ENCODE measurements at regions not wholly inside any gene's neighbourhood (a gene's known extent, or its start where the extent isn't known, plus 50 kb on each side); places are given as distances from the start of the nearest gene placed in this dataset.
"Not testable (repeated sequence)": the region's sequence is repeated elsewhere in the genome, so short reads cannot be mapped to it uniquely, and the experiment has no call there.

DNA sequence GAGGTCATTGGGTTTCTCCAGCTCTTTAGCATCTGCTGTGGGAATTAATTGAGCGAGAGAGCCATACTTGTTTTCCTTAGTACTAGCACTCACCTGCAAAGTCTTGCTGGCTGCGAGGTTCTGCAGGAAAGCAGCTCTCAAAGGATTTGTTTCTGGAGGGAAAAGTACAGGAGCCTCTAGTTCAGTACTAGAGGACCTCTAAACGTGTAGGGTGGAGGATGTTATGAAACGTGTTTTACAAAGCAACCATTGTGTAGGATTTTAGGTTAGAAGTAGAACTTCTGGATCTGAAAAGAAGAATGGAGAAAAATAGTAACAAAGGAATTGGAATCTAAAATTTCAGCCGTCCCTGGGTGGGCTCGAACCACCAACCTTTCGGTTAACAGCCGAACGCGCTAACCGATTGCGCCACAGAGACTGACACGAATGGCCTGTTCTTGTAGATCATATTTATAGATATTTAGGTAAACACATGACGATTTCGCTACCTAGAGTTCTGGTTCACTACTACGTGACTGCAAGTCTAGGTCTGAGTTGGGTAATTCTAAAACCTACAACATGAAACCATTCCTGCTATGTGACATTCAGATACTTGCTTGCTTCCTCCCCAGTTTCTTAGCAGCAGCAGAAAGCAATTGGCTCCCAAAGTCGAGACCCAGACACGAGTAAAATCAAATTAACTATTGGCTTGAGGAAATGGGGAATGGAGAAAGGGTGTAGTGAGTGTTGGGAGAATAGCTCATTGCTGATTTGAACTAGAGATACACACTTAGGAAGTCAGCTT, 60.2 kb upstream of the CFAP126 start:
- no peaks in the 10 kb centered on the region for H3K4me1 ChIP-seq (ENCODE audit: control insufficient read depth, insufficient read depth, low read length)
- H3K27me3 ChIP-seq (ENCODE audit: control insufficient read depth, insufficient read depth, low read length): peaks cover 5% of the 10 kb centered on the region
- no peak overlapping the region for H3K9ac ChIP-seq (ENCODE audit: low read length)
- H3K36me3 ChIP-seq (ENCODE audit: control insufficient read depth, insufficient read depth, low read length): no peaks in the 10 kb centered on the region
- no peak overlapping the region for H3K4me3 ChIP-seq (ENCODE audit: low read length)
- no peak overlapping the region for H3K27ac ChIP-seq (ENCODE audit: low read depth, low read length)

DNA sequence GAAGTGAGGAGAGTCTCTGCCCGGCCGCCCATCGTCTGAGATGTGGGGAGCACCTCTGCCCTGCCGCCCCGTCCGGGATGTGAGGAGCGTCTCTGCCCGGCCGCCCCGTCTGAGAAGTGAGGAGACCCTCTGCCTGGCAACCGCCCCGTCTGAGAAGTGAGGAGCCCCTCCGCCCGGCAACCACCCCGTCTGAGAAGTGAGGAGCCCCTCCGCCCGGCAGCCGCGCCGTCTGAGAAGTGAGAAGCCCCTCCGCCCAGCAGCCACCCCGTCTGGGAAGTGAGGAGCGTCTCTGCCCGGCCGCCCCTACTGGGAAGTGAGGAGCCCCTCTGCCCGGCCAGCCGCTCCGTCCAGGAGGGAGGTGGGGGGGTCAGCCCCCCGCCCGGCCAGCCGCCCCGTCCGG, 55.2 kb upstream of the CFAP126 start:
- not testable (repeated sequence) for H3K27ac ChIP-seq (ENCODE audit: low read depth, low read length); H3K27me3 ChIP-seq (ENCODE audit: control insufficient read depth, insufficient read depth, low read length); H3K36me3 ChIP-seq (ENCODE audit: control insufficient read depth, insufficient read depth, low read length); H3K4me1 ChIP-seq (ENCODE audit: control insufficient read depth, insufficient read depth, low read length); H3K4me3 ChIP-seq (ENCODE audit: low read length); H3K9ac ChIP-seq (ENCODE audit: low read length)

DNA sequence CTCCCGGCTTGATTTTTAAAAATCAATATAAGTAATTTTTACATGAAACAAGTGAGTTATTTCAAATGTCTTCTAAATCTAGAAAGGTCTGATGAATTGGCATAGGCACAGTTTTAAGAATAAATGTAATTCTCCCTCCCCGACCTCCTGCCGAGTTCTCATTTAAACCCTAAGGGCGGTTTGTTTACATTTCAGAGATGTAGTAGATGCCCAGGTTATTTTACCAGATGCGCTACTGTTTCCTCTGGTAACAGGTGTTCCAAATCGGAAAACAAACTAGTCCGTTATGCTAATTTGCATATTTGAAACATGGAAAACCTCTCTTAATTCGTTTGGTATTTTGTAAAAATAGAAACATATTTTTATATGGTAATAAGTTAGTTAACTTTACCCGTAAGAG, 53.8 kb upstream of the CFAP126 start:
- Histone ChIP-seq H3K9ac (ENCODE audit: low read length) (no peak overlapping the region), H3K36me3 (ENCODE audit: control insufficient read depth, insufficient read depth, low read length) (no peaks in the 10 kb centered on the region), H3K4me1 (ENCODE audit: control insufficient read depth, insufficient read depth, low read length) (no peaks in the 10 kb centered on the region), H3K27me3 (ENCODE audit: control insufficient read depth, insufficient read depth, low read length) (no peaks in the 10 kb centered on the region), H3K27ac (ENCODE audit: low read depth, low read length) (no peak overlapping the region), H3K4me3 (ENCODE audit: low read length) (no peak overlapping the region)

DNA sequence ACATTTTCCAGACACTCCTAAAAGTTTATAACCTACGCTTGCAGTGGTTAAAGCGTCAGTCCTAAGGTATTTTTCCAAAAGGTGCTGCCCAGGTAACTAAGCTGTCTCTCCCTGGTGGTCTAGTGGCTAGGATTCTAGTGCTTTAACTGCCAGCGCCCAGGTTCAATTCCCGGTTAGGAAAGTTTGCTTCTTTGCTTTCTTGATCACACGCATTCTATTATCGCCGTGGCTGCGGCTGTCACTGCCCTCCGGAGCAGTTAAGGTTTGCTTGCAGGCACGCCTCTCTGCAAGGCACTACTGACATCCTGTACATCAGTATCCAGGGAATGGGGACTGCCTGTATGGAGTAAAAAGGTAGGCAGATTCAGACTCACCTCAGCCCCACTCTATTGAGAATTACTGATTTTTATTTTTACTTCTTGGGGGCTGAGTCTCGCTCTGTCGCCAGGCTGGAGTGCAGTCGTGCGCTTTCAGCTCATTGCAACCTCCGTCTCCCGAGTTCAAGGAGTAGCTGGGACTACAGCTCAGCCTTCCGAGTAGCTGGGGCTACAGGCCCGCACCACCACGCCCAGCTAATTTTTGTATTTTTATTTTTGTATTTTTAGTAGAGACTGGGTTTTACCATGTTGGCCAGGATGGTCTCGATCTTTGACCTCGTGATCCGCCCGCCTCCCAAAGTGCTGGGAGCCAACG, 53.2 kb upstream of the CFAP126 start:
- Histone ChIP-seq H3K27me3 (ENCODE audit: control insufficient read depth, insufficient read depth, low read length) (no peaks in the 10 kb centered on the region), H3K36me3 (ENCODE audit: control insufficient read depth, insufficient read depth, low read length) (no peaks in the 10 kb centered on the region), H3K4me1 (ENCODE audit: control insufficient read depth, insufficient read depth, low read length) (no peaks in the 10 kb centered on the region), H3K27ac (ENCODE audit: low read depth, low read length) (no peak overlapping the region), H3K4me3 (ENCODE audit: low read length) (no peak overlapping the region), H3K9ac (ENCODE audit: low read length) (no peak overlapping the region)

DNA sequence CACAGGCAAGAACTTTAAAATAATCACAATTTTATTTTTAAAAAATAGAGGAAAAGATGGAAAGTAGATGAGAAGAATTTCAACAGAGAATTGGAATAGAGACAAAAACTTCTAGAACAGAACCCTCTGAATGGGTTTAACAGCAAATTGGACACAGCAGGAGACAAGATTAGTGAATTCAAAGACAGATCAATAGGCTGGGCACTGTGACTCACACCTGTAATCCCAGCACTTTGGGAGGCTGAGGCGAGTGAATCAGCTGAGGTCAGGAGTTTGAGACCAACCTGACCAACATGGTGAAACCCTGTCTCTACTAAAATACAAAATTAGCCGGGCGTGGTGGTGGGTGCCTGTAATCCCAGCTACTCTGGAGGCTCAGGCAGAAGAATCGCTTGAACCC, 49.9 kb upstream of the CFAP126 start:
- H3K4me3 ChIP-seq (ENCODE audit: low read length); H3K27me3 ChIP-seq (ENCODE audit: control insufficient read depth, insufficient read depth, low read length); H3K9ac ChIP-seq (ENCODE audit: low read length); H3K4me1 ChIP-seq (ENCODE audit: control insufficient read depth, insufficient read depth, low read length); H3K27ac ChIP-seq (ENCODE audit: low read depth, low read length); H3K36me3 ChIP-seq (ENCODE audit: control insufficient read depth, insufficient read depth, low read length): not testable (repeated sequence)

All from rectal smooth muscle tissue (tissue), 1 donor.